NCI-H748 treated with DMSO at 0.1 percent for 48 hours (cell line): ENCODE measurements at regions not wholly inside any gene's neighbourhood (a gene's known extent, or its start where the extent isn't known, plus 50 kb on each side); places are given as distances from the start of the nearest gene placed in this dataset.

ENCODE experiments used
- DNase-seq: peaks from one replicate; lab custom pipeline; 2025; lab: John Stamatoyannopoulos, UW

DNA sequence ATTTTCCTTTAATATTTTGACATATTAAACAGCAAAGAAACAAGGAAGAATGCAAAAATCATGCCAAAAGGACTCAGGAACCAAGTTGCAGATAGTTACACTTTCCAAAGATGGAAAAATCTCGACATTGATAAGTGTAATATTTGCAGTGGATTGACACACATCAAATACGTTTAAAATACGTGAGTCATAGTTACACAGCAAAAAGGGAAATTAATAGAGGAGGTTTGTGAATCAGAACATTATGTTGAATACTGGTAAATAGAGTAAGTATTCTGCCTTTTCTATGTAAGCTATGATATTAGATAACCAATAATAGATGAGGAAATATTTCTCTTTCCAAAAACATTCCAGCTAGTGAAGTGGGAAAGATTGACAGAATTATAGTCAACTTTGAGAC lies 1761.3 kb upstream of the IGFBP7 start:
- no peak for DNase-seq

DNA sequence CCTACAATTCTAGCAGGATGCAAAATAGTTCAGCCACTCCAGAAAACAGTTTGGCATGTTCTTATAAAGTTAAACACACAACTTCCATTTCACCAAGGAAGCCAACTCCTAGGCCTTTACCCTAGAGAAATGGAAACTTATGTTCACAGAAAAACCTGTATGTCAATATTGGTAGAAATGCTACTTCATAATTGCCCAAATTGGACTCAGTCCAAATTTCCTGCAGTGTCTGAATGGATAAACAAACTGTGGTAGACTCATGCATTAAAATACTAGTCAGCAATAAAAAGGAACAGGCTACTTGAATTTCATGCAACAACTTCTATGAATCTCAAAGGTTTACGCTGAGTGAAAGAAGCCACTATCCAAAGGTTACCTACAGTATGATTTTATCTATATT lies 1738.8 kb upstream of the IGFBP7 start:
- peak; percentile 4 for DNase-seq

DNA sequence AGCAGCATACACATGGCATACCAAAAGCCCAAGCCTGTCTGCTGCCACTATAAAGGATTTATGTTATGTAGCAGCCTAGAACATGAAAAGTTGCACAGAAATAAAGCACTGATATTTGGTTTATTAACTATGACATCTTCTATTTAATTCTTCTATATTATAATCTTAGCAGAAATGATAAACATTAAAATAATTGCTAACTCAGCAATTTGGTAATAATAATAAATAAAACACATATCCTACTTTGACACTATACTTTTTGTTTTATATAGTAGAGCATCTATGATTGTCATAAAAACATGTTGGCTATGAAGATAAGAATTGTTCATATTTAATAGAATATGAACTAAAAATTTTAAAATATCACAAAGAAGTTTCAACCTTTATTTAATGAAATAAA lies 1733.3 kb upstream of the IGFBP7 start:
- no peak for DNase-seq

DNA sequence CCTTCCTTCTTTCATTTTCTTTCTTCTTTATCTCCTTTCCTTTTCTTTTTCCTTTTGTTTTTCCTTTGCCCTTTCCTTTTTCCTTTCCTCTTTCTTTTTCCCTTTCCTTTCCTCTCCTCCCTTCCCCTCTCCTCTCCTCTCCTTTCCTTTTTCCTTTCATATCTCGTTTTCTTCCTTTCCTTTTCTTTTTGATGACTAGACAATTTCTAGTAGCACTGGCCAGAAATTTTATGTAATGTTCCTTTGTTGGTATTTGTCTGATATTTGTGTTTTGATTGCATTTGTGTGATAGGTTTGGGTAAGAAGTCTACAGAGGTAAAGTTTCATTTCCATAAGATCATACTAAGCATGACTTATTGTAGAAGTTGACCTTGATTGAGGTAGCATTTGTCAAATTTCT lies 1722.9 kb upstream of the IGFBP7 start:
- DNase-seq, result no peak

DNA sequence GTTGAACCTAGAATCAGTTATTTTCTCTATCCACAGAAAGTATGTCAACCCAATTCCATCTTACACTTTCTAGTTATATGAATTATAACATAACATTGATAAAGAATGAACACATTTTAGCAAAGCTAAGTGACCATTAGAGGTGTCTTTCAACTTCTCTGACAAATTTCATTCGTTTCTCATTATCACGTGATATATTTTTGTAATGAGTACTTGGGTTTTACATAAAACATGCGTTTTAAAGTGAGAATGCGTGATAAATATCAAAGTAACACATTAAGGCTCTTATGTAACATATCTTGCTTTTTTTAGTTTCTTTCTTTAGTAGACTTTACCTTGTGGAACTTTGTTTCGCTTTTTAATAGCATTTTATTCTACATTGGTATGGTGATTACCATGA lies 1715.1 kb upstream of the IGFBP7 start:
- DNase-seq, result no peak

DNA sequence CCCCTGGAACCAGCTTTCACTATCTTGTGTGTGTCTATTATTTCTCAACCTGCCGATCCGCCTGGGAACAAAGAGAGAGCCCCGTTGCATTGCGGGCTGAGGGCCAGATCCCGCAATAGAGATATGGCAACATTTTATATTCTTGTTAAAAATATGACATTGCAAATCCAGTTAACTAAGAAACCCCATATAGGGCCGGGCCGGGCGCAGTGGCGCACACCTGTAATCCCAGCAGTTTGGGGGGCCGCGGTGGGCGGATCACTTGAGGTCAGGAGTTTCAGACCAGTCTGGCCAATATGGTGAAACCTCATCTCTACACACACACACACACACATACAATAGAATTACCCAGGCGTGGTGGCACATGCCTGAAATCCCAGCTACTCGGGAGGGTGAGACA lies 1708.4 kb upstream of the IGFBP7 start:
- peak; percentile 7 for DNase-seq

DNA sequence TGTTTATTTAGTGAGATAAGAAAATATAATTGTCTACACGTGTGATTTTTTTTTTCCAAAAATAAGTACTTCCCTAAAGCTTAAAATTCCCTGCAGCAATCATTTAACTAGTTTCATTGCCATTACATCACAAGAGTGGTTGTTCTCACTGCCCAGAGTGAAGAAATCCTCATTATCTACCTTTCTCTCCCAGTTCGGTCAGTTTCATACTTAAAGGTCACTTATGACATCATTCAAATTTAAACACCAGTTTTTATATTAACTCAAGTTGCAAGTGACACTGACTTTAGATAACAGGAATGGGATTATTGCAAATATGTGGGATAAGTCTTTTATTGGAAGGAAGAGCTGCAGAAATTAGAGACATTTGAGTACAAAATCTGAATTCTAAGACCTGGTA lies 1699.8 kb upstream of the IGFBP7 start:
- DNase-seq, result no peak

DNA sequence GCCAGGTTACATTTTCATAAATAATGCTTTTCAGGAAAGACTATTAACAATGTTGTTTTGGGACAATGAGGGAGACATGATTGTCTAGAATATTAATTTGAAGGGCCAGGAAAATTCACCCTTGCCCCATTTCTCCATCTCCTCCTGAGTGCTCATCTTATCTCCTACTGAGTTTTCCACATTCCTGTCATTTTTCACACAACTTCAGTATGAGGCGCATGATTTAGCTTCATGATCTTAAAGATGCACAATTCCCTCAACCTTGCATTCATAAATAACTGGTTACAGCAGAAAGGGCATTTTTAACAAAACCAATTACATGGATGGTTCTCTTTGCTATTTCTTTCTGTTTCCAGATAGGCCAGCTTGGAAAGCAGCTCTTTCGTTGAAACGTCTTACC lies 1699.2 kb upstream of the IGFBP7 start:
- no peak for DNase-seq

DNA sequence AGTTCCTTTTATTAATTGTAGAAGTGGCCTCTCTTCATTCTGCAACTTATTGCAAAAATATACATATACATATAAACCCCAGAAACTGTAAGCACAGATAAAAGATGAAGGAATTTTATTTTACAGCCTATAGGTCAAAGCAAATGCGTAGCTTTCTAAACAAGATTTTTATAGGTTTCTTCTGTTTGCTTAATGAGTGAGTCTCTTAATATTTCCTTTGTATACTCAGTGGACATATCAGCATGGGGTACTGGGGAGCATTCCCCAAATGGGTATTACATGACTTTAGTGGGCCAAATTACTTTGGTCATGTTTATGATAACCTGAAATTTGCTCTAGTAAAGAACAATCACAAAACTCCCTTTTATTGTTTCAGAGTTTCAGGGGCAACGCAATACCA lies 1698.6 kb upstream of the IGFBP7 start:
- DNase-seq, result no peak

DNA sequence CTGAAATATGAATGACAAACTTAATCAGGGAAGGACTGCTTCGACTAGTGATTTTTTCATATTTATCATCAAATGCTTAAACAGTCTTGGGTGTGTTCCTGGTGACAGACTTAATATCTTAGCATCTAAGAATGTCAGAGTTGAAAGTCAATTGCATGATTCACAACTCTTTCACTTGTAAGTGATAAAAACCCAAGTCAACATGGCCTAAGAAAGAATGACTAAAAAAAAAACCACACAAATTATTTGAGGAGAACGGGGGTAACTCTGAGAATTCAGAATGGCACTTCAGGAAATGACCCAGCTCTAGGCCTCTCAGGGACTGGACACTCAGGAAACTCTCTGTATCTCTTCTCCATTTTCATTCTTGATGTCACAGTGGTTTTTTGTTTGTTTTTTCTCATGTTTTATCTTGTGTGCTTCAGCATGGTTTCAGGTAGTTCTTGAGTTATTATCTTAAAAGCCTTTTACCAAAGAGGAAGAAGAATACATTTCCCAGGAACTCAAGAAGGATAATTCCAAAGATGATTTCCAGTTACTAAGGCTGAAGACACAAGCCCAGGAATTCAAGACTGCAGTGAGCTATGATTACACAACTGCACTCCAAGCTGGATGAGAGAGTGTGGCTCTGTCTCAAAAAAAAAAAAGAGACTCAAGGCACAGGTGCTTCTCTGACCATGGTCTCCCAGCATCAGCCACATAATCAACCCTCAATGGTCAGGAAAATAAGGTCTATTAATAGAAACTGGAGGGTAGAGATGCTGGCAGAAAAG lies 1697.8 kb upstream of the IGFBP7 start:
- no peak for DNase-seq

DNA sequence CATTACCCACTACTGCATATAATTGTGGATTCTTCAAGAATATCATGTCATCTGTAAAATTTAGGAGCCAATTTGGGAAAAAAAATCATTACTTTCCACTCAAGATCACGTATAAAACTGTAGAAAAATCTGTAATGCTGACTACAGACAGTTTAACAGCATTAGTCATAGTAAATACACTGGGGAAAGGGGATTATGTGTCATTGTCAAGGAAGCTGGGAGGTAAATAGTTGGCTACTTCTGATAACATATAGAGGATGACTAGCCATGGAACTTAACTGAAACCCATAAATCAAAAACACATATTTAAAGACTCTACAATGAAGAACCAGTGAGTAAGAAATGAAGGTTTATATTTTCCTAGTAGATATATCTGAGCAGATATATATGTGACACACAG lies 1666.4 kb upstream of the IGFBP7 start:
- no peak for DNase-seq

DNA sequence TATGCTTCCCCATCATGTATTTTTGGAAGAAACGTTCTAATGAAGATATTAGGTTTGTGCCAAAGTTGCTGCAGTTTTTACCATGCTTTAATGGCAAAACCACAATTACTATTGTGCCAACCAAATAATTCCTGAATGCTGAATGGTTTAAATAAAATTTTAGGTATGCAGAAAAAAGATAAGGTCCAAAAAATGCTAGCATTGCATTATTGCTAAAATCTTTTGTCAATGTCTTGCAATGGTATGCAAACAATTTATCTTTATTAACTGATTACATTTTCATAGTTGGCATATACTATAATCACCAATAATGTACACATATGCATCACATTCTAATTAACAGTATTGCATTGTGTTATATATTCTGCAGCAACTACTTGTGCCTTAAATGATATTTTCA lies 1657.4 kb upstream of the IGFBP7 start:
- no peak for DNase-seq

DNA sequence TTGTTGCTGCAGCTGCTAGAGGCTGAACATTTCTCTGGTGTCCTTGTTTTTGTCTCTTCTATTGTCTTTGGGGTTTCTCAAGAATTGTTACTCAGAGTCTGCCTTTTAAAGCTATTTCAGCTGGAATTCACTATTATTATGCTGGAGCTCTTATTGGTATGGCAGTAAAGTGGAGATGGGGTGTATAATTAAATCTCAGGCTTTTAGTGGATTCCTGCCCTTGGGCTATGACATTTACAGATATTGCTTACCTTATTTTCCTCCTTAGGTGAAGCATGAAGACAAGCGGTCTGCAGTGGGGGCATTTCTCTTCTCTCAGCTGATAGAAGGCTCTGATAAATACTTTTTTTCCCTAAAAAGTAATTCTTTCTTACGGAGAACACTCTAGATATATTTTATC lies 1656.6 kb upstream of the IGFBP7 start:
- DNase-seq, result no peak

DNA sequence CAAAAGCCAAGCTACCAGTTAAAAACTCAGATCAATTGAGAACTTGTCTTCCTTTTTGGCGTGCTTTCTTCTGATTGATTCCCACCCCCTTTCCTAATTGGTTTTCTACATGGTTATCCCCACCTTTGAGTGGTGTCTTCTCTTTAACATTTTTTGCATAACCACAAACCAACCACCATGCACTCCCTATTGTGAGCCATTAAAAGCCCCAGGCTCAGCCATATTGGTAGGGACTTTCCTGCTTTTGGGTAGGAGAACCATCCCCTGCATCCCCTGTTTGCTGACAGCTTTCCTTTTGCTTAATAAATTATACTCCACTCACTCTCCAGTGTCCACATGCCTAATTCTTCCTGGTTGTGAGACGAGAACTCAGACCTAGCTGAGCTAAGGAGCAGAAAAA lies 1651.4 kb upstream of the IGFBP7 start:
- DNase-seq, result no peak

DNA sequence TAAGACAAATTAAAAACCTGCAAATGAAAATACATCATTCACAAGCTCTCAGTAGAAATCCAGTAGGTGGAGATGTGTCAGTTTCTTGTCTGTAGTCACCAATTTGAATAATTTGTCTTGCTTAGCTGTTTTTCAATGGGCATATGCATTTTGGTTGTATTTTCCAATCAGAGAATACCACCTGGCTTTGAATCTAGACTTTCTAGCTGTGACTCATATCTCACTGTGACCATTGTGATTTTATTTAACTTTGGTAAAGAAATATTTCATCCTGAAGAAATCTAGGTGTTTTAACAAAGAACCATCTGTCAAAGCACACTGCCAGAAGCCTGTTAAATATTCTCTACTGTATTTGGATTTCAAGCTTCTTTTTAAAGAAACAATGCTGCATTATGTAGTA lies 1650.6 kb upstream of the IGFBP7 start:
- DNase-seq, result no peak

DNA sequence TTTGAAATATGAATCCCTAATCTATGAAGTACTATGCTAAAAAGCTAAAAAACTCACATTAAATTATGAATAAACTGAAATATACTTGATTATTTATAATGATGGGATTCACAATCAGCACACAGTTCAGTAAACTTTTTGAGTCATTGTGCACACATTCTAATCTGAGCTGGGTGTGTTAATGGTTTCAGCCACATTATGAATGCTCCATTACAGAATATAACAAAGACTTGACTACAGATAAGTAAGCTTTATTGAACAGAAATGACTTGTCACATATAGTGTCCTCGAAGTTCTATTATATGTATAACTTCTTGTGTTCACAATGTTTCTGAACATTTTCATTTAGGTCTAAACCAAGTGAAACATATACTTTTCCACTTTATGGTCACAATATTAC lies 1649.9 kb upstream of the IGFBP7 start:
- no peak for DNase-seq

DNA sequence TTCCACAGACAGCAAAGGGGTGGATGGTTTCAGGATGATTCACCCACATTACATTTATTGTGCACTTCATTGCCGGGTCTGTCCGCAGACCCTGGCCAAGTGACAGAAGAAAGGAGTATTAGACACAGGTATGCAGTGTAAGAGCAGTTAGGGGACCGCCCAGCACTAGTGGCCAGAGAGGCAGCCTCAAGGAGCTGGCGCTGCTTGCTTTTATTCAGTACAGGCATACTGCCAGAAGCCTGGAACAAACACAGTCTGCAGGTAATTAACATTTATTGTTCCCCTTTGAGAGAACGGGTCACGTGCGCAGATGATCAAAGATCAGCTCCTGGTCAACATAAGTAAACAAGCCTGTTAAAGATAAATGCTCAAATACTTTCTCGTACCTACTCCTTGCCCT lies 1639.0 kb upstream of the IGFBP7 start:
- DNase-seq, result peak; percentile 66

DNA sequence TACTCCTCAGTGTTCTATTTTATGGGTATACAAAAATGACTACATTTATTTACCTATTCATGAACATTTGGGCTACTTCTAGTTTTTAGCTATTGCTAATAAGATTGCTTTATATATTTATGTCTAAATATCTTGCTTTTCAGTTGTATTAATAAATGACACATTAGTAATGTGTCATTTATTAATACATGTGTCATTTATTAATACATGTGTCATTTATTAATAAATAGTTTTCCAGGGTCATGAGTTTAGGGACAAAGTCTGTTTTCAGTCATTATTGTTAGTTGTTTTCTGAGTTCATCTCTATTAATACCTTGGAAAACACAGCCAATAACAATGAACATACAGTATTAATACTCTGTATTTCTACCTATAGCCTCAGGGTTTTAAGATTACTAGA lies 1630.7 kb upstream of the IGFBP7 start:
- DNase-seq, result no peak

DNA sequence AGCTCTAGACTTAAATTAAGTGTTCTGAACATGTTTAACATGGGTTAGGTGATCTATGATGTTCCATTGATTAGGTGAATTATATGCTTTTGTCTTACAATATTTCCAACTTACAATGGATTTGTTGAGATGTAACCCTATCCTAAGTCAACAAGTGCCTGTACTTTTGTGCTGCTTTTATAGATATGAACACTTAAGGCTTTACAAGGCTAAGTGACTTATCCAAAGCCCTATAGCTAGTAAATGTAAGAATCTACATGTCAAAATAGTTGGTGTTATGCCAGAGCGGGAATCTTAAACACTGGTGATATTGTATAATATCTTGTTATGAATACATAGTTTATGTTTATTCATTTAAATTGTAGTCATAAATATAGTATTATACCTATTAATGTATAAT lies 1629.1 kb upstream of the IGFBP7 start:
- DNase-seq, result no peak

DNA sequence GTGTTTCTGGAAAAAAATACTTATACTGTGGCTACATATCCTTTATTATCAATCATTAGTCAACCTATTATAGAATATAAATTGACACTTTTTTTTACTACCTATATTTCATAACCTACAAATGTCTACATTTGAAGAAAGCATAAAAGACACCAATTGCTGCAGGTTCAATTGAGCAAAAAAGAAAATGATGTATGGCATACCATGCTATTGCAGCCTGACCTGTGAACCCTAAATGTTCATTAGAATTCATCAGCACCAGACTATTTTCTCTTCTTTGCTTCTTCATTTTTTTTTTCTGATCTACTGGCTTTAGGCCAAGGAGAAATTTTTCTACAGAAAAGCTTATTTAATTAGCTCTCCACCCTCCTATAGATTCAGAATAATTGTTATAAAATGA lies 1628.2 kb upstream of the IGFBP7 start:
- no peak for DNase-seq

DNA sequence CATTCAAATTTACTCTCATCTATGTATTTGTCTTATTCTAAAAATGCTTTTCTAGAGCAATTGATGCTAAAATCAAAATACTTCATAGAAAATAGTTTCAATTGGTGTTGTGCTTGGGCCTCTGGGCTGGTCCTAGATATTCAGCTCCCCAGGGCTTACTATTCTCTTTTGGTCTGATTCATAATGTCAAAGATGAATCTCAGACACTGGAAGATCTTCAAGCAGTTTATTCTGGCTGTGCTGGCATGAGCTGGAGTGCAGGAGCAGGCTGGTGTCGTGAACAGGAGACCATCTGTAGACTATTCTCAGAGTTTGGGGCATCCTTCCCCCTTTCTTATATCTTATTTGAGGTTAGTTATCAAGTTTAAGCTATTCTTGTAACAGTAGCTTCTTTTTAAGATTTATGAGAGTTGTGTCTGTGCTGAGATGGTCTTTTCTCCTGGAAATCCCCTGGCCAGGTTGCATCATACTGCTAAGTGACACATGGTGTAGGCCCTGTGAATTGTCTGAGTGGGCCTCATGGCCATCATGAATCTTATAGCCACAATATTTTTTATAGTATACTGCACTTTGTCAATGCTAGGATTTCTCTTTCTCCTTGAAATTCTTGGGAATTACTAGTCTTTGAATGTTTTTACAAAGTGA lies 1624.0 kb upstream of the IGFBP7 start:
- DNase-seq, result no peak

DNA sequence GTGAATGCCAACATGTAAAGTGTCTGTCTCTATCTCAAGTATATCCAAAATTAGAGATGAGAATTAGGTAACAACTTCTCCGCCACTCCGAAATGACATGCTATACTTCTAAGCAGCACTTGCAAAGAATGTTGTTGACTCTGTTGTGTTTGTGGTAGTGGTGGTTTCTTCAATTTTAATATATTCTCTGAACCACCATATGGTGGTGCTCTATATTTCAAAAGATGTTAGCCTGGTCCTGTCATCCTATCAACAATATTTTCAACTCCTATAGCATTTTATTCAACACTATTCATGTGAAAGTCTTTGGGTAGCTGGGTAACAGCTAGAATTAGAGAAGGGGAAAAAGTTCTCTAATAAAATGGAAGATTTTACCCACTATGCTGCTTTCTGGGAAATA lies 1622.8 kb upstream of the IGFBP7 start:
- DNase-seq, result peak; percentile 14

DNA sequence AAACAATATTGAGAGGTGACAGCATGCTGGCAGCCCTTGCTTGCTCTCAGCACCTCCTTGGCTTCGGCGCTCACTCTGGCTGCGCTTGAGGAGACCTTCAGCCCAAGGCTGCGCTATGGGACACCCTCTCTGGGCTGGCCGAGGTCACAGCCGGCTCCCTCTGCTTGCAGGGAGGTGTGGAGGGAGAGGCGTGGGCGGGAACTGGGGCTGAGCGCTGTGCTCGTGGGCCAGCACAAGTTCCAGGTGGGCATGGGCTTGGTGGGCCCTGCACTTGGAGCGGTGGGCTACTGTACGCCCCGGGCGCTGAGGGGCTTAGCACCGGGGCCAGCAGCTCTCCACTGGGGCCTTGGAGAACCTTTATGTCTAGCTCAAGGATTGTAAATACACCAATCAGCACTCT lies 1613.8 kb upstream of the IGFBP7 start:
- DNase-seq, result no peak

DNA sequence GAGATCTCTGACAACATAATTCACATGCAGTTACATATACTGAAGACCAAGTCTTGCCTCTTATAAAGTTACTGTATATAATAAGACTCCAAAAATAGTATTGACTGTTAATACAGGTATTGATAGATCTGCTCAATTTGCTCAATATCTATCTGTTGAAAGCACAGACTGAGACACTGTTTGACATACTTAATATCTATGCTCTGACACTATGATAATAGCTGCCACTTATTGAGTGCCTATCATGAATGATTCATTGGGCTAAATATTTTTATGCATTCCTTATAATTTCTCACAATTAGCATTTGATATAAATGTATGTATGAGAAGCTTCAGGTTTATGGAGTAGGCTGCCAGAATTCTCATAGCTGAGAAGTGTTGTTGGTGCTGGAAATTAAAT lies 1600.9 kb upstream of the IGFBP7 start:
- no peak for DNase-seq
